ENCODE measurements at regions not wholly inside any gene's neighbourhood (a gene's known extent, or its start where the extent isn't known, plus 50 kb on each side); places are given as distances from the start of the nearest gene placed in this dataset.

DNA sequence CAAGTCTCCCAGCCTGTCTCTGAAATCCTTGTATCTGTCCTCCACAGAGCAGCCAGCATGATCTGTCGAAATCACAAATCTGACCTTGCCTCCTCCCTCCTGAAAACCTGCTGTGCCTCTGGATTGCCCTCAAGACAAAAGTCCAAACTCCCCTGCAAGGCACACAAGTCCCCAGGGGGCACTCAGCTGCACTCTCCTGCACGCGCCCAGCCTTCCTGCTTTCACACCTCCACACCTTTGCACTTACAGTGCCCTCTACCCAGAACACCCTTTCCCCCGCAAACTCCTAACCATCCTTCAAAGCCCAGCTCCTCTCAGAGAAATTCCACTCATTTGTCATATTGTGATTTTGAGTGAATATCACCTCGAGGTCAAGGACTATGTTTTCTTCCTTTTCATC is 83.4 kb upstream of the TOP1 start:
- no peak overlapping the region for H3K4me3 ChIP-seq
- H4K20me1 ChIP-seq (replicated peaks; ENCODE audit: control insufficient read depth, insufficient read depth, low read length): no peaks in the 10 kb centered on the region
- BruUV-seq (replicated peaks): no TSS peak
- FAIRE-seq (no peak), ATAC-seq (no peak), DNase-seq (ENCODE audit: extremely low read depth in 1 of 4, low spot score in 3 of 4) (no peak)
- no peak overlapping the region for H3K4me2 ChIP-seq (ENCODE audit: insufficient read depth, low read length)
- in situ Hi-C loops (cut with MboI) (loop anchor here (25.0 kb wide), 1 partner anchor 1683 kb away; no protein-coding TSS in a partner anchor), intact Hi-C loops (cut with micrococcal nuclease) (no loop called here)
- H3K79me2 ChIP-seq (ENCODE audit: control insufficient read depth, insufficient read depth, low read length): no peaks in the 10 kb centered on the region
- POLR2A ChIA-PET: no interaction called here
- no peaks in the 10 kb centered on the region for H3K9me1 ChIP-seq (ENCODE audit: control insufficient read depth, insufficient read depth, low read length)
- H3K27ac ChIP-seq (ENCODE audit: extremely low read depth, low read depth, low read length): no peak overlapping the region
- H3K9me3 ChIP-seq (replicated peaks; ENCODE audit: control insufficient read depth, insufficient read depth, low read depth, low read length): no peaks in the 10 kb centered on the region
- no peak for TF ChIP-seq RUNX1 (IDR thresholded peaks at IDR 0.05; ENCODE audit: low read depth)
- no peak for TF ChIP-seq KDM4B (IDR thresholded peaks at IDR 0.05; ENCODE audit: borderline replicate concordance in 2 of 2, low read depth in 1 of 2)
- no peak for TF ChIP-seq TSC22D4 (tag; IDR thresholded peaks at IDR 0.05)
- TF ChIP-seq, protein P1, sequence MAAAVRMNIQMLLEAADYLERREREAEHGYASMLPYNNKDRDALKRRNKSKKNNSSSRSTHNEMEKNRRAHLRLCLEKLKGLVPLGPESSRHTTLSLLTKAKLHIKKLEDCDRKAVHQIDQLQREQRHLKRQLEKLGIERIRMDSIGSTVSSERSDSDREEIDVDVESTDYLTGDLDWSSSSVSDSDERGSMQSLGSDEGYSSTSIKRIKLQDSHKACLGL (CRISPR knock-in tag; IDR thresholded peaks at IDR 0.05; ENCODE audit: borderline replicate concordance, poor library complexity, severe bottlenecking): no peak
- no peak for TF ChIP-seq PURB (CRISPR knock-in tag; IDR thresholded peaks at IDR 0.05; ENCODE audit: low read depth)
- TF ChIP-seq, protein P2, sequence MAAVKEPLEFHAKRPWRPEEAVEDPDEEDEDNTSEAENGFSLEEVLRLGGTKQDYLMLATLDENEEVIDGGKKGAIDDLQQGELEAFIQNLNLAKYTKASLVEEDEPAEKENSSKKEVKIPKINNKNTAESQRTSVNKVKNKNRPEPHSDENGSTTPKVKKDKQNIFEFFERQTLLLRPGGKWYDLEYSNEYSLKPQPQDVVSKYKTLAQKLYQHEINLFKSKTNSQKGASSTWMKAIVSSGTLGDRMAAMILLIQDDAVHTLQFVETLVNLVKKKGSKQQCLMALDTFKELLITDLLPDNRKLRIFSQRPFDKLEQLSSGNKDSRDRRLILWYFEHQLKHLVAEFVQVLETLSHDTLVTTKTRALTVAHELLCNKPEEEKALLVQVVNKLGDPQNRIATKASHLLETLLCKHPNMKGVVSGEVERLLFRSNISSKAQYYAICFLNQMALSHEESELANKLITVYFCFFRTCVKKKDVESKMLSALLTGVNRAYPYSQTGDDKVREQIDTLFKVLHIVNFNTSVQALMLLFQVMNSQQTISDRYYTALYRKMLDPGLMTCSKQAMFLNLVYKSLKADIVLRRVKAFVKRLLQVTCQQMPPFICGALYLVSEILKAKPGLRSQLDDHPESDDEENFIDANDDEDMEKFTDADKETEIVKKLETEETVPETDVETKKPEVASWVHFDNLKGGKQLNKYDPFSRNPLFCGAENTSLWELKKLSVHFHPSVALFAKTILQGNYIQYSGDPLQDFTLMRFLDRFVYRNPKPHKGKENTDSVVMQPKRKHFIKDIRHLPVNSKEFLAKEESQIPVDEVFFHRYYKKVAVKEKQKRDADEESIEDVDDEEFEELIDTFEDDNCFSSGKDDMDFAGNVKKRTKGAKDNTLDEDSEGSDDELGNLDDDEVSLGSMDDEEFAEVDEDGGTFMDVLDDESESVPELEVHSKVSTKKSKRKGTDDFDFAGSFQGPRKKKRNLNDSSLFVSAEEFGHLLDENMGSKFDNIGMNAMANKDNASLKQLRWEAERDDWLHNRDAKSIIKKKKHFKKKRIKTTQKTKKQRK (IDR thresholded peaks at IDR 0.05; ENCODE audit: borderline replicate concordance, low read depth, low read length): no peak
- TF ChIP-seq JUN (IDR thresholded peaks at IDR 0.05; ENCODE audit: borderline replicate concordance, low read depth, low read length): no peak
- TF ChIP-seq JUN (CRISPR knock-in tag; IDR thresholded peaks at IDR 0.05; ENCODE audit: borderline replicate concordance): no peak
- TF ChIP-seq SIN3B (IDR thresholded peaks at IDR 0.05; ENCODE audit: low read depth): no peak
- H3K4me1 ChIP-seq (replicated peaks in 1 of 2; ENCODE audit: control insufficient read depth in 2 of 2, insufficient read depth in 2 of 2, low read length in 2 of 2): peaks cover 3 to 9% of the 10 kb centered on the region in 2 experiments; a peak in 2 of 5 replicates
- H3K9ac ChIP-seq (ENCODE audit: insufficient read depth in 1 of 2, low read depth in 2 of 2, low read length in 2 of 2): no peak overlapping the region
- WGBS (ENCODE audit: insufficient coverage, low coverage, missing lambda C conversion rate): 7% methylated on average over 5 of the region's 5 CpGs
- H3K36me3 ChIP-seq (ENCODE audit: control insufficient read depth, insufficient read depth, low read length): no peaks in the 10 kb centered on the region
- CTCF ChIA-PET (ENCODE audit: low intra/inter-chr PET ratio): interaction anchor here (0.5 to 0.7 kb wide), 2 partner anchors 17 to 42 kb away, joined by 3 read pairs; no protein-coding TSS in a partner anchor
- H3K27me3 ChIP-seq (ENCODE audit: control insufficient read depth in 2 of 2, insufficient read depth in 2 of 2, low read length in 2 of 2): peaks cover 15 to 38% of the 10 kb centered on the region in 2 experiments
- no peak overlapping the region for H2AFZ ChIP-seq (ENCODE audit: low read depth, low read length)

Measured in K562 (cell line).